GM12874 (cell line): ENCODE measurements at regions not wholly inside any gene's neighbourhood (a gene's known extent, or its start where the extent isn't known, plus 50 kb on each side); places are given as distances from the start of the nearest gene placed in this dataset.

Source experiments
- CTCF ChIP-seq: IDR thresholded peaks from 2 replicates; pipeline ENCODE4 v1.5.1; 2011; ENCODE audit warnings: low read depth, mild to moderate bottlenecking, control low read depth, low read length, moderate library complexity; ENCODE audit not compliant: insufficient read depth

DNA sequence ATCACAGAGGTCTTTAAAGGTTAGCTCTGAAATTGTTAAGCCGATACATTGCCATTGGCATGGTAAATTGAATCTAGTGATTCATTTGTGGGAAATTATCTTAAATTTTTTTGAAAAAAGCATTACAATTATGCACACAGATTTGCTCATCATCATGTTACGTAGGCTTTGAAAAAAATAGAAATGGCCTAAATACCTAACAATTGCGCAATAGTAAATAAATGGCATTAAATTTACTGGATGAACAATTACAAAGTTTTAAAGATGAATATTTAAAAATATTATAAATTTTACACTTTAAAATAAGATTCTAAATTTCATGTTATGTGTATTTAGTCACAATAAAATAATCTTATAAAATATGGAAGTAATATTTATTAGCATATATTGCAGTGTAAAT is 171.3 kb downstream of the RPRM start:
- TF ChIP-seq CTCF = no peak

DNA sequence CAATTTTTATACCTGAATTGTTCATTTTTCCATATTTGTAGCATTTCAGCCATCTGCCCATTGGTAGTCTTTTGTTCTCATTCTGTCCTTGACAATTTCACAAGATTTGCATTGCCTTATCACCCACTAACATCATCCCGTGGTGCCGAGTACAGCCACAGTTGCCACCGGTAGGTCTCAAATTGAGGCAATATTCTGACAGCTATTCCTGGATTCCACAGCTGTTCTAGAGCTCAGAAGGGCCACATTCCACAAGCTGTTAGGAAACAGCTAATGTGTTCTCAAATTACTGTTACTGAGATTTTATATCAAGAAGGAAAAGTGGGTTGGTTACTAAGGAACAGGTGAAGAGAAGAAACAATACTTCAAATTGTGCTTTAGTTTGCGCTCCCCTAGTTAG is 178.8 kb downstream of the RPRM start:
- TF ChIP-seq CTCF = no peak

DNA sequence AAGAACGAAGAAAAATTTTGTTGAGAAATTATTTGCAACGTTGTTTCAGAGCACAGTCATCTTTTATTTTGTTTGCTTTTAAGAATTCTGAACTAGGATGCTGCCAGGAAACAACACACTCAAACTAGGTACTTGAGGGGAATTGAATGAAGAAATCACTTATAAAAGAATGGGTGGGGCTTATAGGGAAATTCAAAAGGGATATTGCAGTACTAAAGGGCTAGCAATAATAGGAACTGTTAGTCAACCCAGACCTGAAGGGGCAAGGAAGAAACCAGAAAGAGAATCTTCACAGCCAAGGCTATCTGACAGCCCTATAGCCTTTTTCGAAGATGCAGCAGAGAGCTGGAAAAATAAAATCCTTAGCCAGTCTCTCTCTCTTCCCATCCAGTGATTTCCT is 179.3 kb downstream of the RPRM start:
- TF ChIP-seq CTCF = no peak

GRCh38 chr2:153294199-153294786 is 184.3 kb downstream of the RPRM start:
- TF ChIP-seq CTCF = no peak

DNA sequence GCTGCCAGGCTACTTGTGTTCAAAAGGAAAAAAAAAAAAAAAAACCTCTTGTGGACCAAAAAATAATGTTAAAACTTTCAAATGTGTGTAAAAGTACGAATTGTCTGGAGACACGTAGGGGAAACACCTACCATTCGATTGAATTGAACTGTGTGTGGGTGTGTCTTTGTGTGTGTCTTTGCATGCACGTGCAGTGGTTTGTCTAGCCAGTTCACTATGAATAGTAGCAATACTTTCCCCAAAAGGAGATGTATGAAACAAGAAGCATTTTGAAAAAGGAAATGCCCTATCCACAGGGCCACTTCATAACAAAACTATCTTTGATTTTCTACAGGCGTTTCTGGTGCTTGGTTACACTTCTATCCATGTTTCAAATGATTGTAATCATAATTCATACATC is 186.8 kb downstream of the RPRM start:
- TF ChIP-seq CTCF = no peak

- no peak for TF ChIP-seq CTCF
These were observed 191.3 kb downstream of the RPRM start for GRCh38 chr2:153287109-153287801.

GRCh38 chr2:153268941-153269461 is 209.6 kb downstream of the RPRM start:
- no peak for TF ChIP-seq CTCF
